Fibroblast of lung (primary cell): ENCODE measurements at regions not wholly inside any gene's neighbourhood (a gene's known extent, or its start where the extent isn't known, plus 50 kb on each side); places are given as distances from the start of the nearest gene placed in this dataset.

Source experiments
- DNase-seq, 2 donors: peaks; one replicate each; pipeline versions ENCODE4 v3.0.0 to v3.0.0-alpha.2; 2010; ENCODE audit warnings: low read depth in 2 of 2
- H2AFZ ChIP-seq: 2 replicates; pipeline ENCODE4 v1.5.1; 2012; ENCODE audit warnings: low read length, control low read depth, inconsistent platforms
- H3K27ac ChIP-seq: 2 replicates; pipeline ENCODE4 v1.5.1; 2011; ENCODE audit warnings: low read length, control low read depth; ENCODE audit not compliant: insufficient read depth
- H3K27me3 ChIP-seq: 2 replicates; pipeline ENCODE4 v1.5.1; 2011; ENCODE audit warnings: mild to moderate bottlenecking, low read length; ENCODE audit not compliant: control insufficient read depth, insufficient read depth
- H3K36me3 ChIP-seq: 2 replicates; pipeline ENCODE4 v1.5.1; 2011; ENCODE audit warnings: low read length; ENCODE audit not compliant: control insufficient read depth, insufficient read depth
- H3K4me1 ChIP-seq: 2 replicates; pipeline ENCODE4 v1.5.1; 2011; ENCODE audit warnings: low read length; ENCODE audit not compliant: control insufficient read depth, insufficient read depth; ENCODE audit errors: extremely low read depth
- H3K4me2 ChIP-seq: 2 replicates; pipeline ENCODE4 v1.5.1; 2011; ENCODE audit warnings: low read length, control low read depth; ENCODE audit not compliant: insufficient read depth; ENCODE audit errors: extremely low read depth
- H3K4me3 ChIP-seq, 4 experiments: fragments of 200-600 bp in 1 of 4; sonication (generic) in 1 of 4; replicated peaks in 1 of 4; 2 replicates each; pipeline ENCODE4 v1.5.1; 2011 to 2016; ENCODE audit warnings: low read length in 4 of 4, low read depth in 3 of 4, mild to moderate bottlenecking in 3 of 4, control low read depth in 2 of 4, inconsistent platforms in 1 of 4, mixed read lengths in 1 of 4; ENCODE audit not compliant: insufficient read depth in 1 of 4; ENCODE audit errors: control extremely low read depth in 1 of 4
- H3K79me2 ChIP-seq: 2 replicates; pipeline ENCODE4 v1.5.1; 2012; ENCODE audit warnings: mild to moderate bottlenecking, low read length, inconsistent platforms; ENCODE audit not compliant: control insufficient read depth, insufficient read depth
- H3K9ac ChIP-seq: 2 replicates; pipeline ENCODE4 v1.5.1; 2011; ENCODE audit warnings: mild to moderate bottlenecking, low read length, control low read depth; ENCODE audit not compliant: insufficient read depth
- H3K9me3 ChIP-seq: 2 replicates; pipeline ENCODE4 v1.5.1; 2012; ENCODE audit warnings: low read depth, low read length; ENCODE audit not compliant: control insufficient read depth, insufficient read depth
- H4K20me1 ChIP-seq: 2 replicates; pipeline ENCODE4 v1.5.1; 2011; ENCODE audit warnings: low read length; ENCODE audit not compliant: control insufficient read depth, insufficient read depth; ENCODE audit errors: extremely low read depth
- CTCF ChIP-seq, 2 donors: IDR thresholded peaks in 1 of 2; conservative IDR thresholded peaks in 1 of 2; 1 replicate in 1 of 2; 2 replicates in 1 of 2; pipeline ENCODE4 v1.5.1; 2011 to 2012; ENCODE audit warnings: low read length in 2 of 2, control low read depth in 1 of 2, inconsistent platforms in 1 of 2, low read depth in 1 of 2, mild to moderate bottlenecking in 1 of 2
- EZH2 ChIP-seq: IDR thresholded peaks from 2 replicates; pipeline ENCODE4 v1.5.1; 2012; ENCODE audit warnings: low read length, control low read depth, mild to moderate bottlenecking; ENCODE audit errors: missing control alignments

GRCh38 chr6:141443668-141444289 is 688.9 kb upstream of the GJE1 start:
- no peak overlapping the region for H3K9ac ChIP-seq
- no peak overlapping the region for H3K27ac ChIP-seq
- H4K20me1 ChIP-seq, result no peaks in the 10 kb centered on the region
- H3K4me2 ChIP-seq, result no peak overlapping the region
- no peaks in the 10 kb centered on the region for H3K36me3 ChIP-seq
- no peaks in the 10 kb centered on the region for H3K4me1 ChIP-seq
- DNase-seq, result no peak
- no peak for TF ChIP-seq CTCF (conservative IDR thresholded peaks at IDR 0.05 in 1 of 2, IDR thresholded peaks at IDR 0.05 in 1 of 2; ENCODE audit: low read depth in 1 of 2, low read length in 2 of 2)
- TF ChIP-seq EZH2, result no peak
- H3K9me3 ChIP-seq, result no peaks in the 10 kb centered on the region
- no peaks in the 10 kb centered on the region for H3K79me2 ChIP-seq
- H2AFZ ChIP-seq, result no peak overlapping the region
- no peak overlapping the region for H3K4me3 ChIP-seq
- no peaks in the 10 kb centered on the region for H3K27me3 ChIP-seq

GRCh38 chr6:141443032-141443431 is 689.7 kb upstream of the GJE1 start:
- no peaks in the 10 kb centered on the region for H3K4me1 ChIP-seq
- no peaks in the 10 kb centered on the region for H4K20me1 ChIP-seq
- H3K27ac ChIP-seq, result no peak overlapping the region
- no peaks in the 10 kb centered on the region for H3K27me3 ChIP-seq
- no peak overlapping the region for H3K4me3 ChIP-seq
- no peak overlapping the region for H3K4me2 ChIP-seq
- H3K9me3 ChIP-seq, result no peaks in the 10 kb centered on the region
- no peak for DNase-seq
- H3K9ac ChIP-seq, result no peak overlapping the region
- no peaks in the 10 kb centered on the region for H3K36me3 ChIP-seq
- no peaks in the 10 kb centered on the region for H3K79me2 ChIP-seq
- H2AFZ ChIP-seq, result no peak overlapping the region
- TF ChIP-seq CTCF (conservative IDR thresholded peaks at IDR 0.05 in 1 of 2, IDR thresholded peaks at IDR 0.05 in 1 of 2; ENCODE audit: low read depth in 1 of 2, low read length in 2 of 2) (no peak), EZH2 (no peak)

GRCh38 chr6:141439513-141439912 is 693.2 kb upstream of the GJE1 start:
- H3K27ac ChIP-seq, result no peak overlapping the region
- no peak overlapping the region for H3K9ac ChIP-seq
- no peak overlapping the region for H2AFZ ChIP-seq
- TF ChIP-seq EZH2, result no peak
- TF ChIP-seq CTCF (conservative IDR thresholded peaks at IDR 0.05 in 1 of 2, IDR thresholded peaks at IDR 0.05 in 1 of 2; ENCODE audit: low read depth in 1 of 2, low read length in 2 of 2), result no peak
- H3K4me3 ChIP-seq, result no peak overlapping the region
- no peak overlapping the region for H3K4me2 ChIP-seq
- H4K20me1 ChIP-seq, result no peaks in the 10 kb centered on the region
- no peaks in the 10 kb centered on the region for H3K27me3 ChIP-seq
- no peaks in the 10 kb centered on the region for H3K9me3 ChIP-seq
- no peaks in the 10 kb centered on the region for H3K79me2 ChIP-seq
- H3K36me3 ChIP-seq, result no peaks in the 10 kb centered on the region
- no peak for DNase-seq
- H3K4me1 ChIP-seq, result no peaks in the 10 kb centered on the region
